IPS-NIHi11 (cell line): ENCODE measurements at regions not wholly inside any gene's neighbourhood (a gene's known extent, or its start where the extent isn't known, plus 50 kb on each side); places are given as distances from the start of the nearest gene placed in this dataset.

Experiments used
- DNase-seq: peaks from one replicate; pipeline ENCODE4 v3.0.0; 2012; ENCODE audit warnings: mixed read lengths, low spot score

- no peak for DNase-seq
Measured at GRCh38 chr4:188554413-188554812, 415.2 kb downstream of the TRIML1 start.

- no peak for DNase-seq
Measured at GRCh38 chr4:188573104-188573503, 433.9 kb downstream of the TRIML1 start.

DNA sequence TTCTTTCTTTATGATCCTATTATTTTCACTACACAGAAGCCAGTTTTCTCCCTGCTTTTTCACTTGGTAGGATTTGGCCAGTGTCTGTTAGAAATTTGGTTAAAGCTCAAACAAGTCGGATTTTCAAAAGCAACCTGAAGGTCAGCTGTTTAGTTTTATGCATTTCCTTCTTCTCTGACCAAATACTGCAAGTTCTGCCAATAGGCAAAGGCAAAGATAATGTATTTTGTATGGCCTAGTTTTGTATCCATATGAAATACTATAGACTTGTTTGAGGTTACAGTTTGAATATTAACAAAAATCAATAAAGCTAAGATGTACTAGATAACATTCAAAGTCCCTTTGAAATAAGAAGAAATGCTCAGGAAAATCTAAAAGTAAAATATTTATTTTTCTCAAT, 439.4 kb downstream of the TRIML1 start:
- no peak for DNase-seq

- no peak for DNase-seq
Measured at GRCh38 chr4:188596021-188596420, 456.8 kb downstream of the TRIML1 start.

GRCh38 chr4:188603646-188604045, 464.4 kb downstream of the TRIML1 start:
- no peak for DNase-seq

DNA sequence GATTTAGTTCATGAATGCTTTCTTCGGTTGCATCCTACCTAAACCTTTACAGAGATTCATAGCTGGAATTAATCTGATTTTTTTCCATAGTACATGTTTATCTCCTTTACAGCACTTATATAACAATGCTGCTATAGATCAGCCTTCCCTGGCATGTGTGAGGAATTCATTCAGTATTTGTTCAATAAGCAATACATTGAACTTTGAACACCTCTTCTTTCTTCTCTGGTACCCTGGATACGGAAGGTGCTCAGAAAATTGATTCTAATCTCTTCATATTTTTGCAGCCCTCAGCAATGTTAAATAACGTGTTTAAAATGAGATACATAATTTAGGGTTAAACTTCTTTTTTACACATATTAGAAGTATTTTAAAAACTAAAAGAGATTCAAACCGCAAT, 467.4 kb downstream of the TRIML1 start:
- DNase-seq: no peak

DNA sequence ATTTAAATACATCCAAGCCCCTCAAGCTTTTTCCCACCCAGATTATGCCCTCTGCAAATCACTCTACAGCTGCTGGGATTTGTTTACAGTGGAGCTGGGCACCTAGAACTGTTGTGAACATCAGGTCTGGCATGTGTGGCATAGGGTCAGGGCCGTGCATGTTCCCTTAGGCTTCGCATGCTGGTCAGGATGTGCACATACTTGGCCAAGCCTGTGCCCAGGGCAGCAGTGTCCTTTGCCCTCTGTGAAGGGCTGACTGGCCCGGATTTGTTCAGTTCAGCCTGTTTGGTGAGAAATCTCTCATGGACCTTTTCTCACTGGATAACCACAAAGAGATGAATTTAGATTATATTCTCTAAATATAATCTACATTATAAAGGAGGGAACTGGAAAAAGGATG, 471.9 kb downstream of the TRIML1 start:
- no peak for DNase-seq

- no peak for DNase-seq
Measured at GRCh38 chr4:188612659-188613058, 473.4 kb downstream of the TRIML1 start.

DNA sequence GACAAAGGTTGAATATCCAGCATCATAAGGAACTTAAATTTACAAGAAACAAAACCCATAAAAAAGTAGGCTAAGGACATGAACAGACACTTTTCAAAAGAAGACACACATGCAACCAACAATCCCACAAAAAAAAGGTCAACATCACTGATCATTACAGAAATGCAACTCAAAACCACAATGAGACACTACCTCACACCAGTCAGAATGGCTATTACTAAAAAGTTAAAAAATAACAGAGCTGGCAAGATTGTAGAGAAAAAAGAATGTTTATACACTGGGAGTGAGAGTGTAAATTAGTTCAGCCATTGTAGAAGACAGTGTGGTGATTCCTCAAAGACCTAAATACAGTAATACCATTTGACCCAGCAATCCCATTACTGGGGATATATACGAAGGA, 474.7 kb downstream of the TRIML1 start:
- no peak for DNase-seq

GRCh38 chr4:188619456-188620149, 480.4 kb downstream of the TRIML1 start:
- DNase-seq: peak; percentile 8

GRCh38 chr4:188620608-188621007, 481.4 kb downstream of the TRIML1 start:
- DNase-seq: no peak

DNA sequence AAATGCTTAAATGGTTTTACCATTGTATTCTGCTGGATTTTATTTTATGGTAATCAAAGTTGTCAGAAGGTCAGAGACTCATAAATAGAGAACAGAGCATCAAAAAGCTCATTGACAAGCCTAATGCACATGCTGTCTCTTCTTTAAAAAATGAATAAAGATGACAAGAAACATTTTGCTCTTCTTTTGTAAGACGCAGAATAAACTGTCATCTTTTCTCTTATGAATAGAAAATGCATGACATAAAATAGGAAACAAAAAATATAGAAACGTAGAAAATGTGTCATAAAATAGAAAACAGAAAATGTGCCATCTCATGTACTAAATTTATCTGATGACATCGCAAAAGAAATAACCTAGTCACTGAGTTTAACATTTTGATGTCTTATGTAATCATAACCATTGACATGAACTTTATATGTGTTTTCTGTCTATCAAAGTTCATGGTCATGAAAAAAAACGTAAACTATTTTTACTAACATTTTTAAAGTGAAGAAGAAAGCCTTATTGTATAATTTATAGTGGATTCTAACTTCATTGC, 484.1 kb downstream of the TRIML1 start:
- DNase-seq: no peak

DNA sequence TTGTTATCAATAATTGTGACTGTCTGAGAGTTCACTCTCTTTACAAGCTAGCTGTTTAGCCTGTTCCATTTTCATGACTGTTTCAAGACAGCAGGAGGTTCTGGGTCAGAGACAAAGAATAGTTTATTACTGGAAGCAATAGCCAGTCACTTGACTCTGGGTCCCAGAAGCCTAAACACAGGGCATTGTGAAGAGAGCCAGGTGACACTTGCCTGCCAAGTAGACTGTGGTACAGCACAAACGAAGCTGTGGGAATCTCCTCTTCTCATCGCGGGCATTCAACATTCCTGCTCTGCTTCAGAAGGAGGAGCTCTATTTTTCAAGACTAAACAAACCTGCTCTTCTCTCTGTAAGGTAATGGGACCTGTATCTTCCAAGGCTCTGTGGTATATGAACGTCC, 485.1 kb downstream of the TRIML1 start:
- DNase-seq: no peak

- no peak for DNase-seq
Measured at GRCh38 chr4:188627892-188628291, 488.7 kb downstream of the TRIML1 start.

DNA sequence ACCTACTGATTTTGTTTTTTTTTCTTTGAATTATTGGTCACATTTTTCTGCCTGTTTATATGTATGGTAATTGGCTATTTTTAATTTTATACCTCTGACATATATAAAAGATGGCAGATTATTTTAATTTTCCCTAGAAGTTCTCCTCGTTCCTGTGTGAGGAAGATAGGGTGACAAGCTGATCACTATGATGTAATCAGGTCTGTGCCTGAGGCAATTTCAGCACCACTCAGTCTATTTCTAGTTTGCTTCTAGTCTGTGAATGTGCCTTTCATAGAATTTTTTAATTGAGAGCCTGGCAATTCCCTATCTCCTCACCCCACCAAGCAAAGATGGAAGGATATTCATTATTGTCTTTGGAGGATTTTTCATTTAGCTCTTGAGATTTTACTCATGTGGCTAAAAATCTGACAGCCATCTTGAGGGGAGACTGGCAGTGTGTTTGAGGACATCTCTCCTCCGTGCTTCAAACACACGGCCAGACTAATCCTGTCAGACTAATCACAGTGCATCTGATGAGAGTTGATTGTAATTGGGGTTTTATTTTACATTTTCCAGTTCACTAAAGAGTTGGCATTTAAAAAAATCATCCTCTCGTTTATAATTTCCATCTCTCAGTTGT, 500.3 kb downstream of the TRIML1 start:
- DNase-seq: no peak

DNA sequence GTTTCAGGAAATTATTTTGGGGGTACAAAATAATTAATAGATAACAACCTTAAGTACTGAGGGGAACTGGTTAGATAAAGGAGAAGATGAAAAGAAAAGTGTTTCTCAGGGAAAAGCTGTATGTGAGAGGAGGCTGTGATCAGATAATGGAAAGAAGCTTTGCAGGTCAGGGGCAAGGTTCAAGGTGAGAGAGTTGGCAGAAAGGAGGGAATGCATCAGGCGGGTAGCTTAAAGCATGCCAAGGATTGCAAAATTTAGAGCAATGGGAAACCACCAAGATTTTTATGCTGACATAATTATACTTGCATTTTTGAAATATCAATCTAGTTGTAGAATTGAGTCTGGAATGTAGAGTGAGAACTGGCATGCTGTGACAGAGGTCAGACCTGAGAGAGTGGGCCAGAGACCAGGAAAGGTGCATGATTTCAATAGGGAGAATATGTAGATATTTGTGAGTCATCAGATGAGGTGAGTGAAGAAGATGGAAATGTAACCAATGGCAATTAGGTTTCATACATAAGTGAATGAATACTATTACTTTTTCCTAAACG, 508.7 kb downstream of the TRIML1 start:
- DNase-seq: no peak

GRCh38 chr4:188649635-188650034, 510.4 kb downstream of the TRIML1 start:
- DNase-seq: no peak

GRCh38 chr4:188650516-188650915, 511.3 kb downstream of the TRIML1 start:
- no peak for DNase-seq

- DNase-seq: no peak
Measured at GRCh38 chr4:188657365-188657764, 518.1 kb downstream of the TRIML1 start.

DNA sequence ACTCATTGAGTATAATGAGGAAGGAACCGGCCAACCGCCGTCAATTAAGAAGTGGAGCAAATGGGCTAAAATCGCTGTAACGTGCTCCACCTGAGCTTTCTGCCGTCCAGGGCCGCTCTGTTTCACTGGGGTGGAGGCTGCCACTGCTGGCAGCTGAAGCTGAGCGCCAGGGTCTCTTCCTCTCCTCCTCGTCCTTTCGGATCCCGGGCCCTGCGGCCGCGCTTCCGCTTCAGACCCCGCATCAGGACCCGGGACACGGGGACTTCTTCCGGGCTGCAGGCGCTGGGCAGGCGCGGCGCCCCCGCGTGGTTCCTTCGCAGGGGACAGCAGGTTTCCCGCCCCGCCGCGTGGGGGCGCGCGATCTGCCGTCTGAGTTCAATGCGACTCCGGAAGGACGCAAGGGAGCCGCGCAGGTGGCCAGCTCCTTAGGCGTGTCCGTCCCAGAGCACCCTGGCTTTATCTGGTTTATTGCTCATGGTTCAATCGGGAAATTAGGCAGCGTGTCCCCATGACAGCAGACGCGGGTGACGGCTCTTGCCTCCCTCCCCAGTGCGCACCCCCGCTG, 519.8 kb downstream of the TRIML1 start:
- DNase-seq: peak; percentile 39

DNA sequence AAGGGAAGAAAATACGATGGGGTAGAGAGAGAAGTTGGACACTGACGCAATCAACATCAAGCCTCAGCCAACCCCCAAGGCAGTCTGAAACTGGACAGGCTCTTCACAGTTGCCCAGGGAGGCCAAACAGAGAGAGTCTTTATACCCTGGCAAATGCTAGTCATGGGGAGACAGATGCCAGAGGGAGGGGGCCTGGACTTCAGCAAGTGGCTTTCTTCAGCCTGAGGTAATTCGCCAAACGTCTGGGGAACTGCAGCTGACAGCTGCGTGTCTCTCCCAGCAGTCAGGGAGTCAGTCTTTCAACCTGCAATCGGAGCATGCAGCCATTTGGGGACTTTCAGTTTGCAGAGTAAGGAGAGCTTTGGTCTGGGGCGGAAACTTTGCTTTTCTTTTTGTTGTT, 521.6 kb downstream of the TRIML1 start:
- no peak for DNase-seq

GRCh38 chr4:188661502-188661901, 522.3 kb downstream of the TRIML1 start:
- no peak for DNase-seq

DNA sequence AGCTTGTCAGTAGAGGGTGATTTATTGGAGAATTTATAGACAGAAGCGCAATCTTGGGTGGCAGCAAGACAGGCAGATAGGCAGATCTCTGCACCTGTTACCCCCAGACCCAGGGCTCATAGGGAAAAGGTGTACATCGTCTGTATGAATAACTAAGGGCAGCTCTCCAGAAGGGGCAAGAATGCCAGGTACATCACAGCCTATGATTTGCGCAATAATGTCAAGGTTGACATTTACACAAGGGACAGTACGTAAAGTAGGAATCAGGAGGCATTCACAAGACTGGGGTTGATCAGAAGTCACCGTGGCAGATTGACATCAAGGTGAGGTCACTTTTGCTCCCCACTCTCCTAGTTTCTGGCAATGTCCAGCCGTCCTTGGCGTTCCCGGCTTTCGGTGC, 524.1 kb downstream of the TRIML1 start:
- no peak for DNase-seq
